ENCODE measurements at regions not wholly inside any gene's neighbourhood (a gene's known extent, or its start where the extent isn't known, plus 50 kb on each side); places are given as distances from the start of the nearest gene placed in this dataset.

GRCh38 chr10:78531088-78531487 is 497.4 kb downstream of the RPS24 start:
- TF ChIP-seq CTCF (conservative IDR thresholded peaks at IDR 0.05): no peak
- no peak for TF ChIP-seq EZH2 (IDR thresholded peaks at IDR 0.05; ENCODE audit: low read depth)

All from PC-9 (cell line).